ENCODE measurements at regions not wholly inside any gene's neighbourhood (a gene's known extent, or its start where the extent isn't known, plus 50 kb on each side); places are given as distances from the start of the nearest gene placed in this dataset.

DNA sequence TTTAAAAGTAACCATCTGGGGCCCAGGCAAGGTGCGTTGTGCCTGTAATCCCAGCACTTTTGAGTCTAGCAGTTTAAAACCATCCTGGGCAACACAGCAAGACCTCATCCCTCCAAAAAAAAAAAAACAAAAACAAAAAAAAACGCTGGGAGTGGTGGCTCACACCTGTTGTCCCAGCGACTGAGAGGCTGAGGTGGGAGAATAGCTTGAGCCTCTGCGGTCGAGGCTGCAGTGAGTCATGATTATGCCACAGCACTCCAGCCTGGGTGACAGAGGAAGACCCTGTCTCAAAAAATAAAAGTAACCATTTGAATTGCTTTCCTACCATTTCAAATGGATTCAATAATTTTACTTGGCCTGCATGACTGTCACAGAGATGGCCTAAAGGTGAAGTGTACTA, 186.5 kb upstream of the ATP2B1 start:
- FAIRE-seq: no peak
- no peak for DNase-seq (ENCODE audit: low spot score)

DNA sequence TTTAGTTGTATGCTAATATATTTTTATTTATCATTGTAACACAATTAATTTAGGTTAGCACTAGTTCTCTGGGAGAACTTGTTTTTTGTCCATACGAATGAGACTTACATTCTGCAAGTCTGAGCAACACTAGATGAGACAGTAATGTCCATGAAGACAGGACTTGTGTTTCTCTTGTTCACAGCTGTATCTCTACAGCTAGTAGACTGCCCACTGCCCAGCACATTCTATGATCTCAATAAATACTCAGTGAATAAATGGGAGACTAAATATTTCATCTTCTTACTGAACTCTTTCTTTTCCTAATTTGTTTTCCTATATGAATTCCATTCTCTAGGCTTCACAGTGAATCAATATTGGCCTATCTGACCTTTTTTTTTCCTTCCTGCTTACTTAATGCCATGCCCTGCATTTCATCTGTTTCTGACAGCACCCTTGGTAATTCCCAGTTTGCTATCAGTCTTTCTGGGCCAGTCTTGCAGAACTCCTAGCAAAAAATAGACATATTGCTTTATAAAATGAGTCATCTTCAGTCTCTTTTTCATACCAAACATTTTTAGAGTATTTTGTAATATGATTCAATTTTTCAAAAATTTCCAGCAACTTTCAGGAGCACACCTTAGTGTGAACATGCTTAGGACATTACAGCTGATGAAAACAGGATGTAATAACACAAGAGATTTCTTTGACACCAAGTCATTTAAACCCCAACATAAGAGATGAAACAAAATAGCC, 185.5 kb upstream of the ATP2B1 start:
- no peak for FAIRE-seq
- no peak for DNase-seq (ENCODE audit: low spot score)

DNA sequence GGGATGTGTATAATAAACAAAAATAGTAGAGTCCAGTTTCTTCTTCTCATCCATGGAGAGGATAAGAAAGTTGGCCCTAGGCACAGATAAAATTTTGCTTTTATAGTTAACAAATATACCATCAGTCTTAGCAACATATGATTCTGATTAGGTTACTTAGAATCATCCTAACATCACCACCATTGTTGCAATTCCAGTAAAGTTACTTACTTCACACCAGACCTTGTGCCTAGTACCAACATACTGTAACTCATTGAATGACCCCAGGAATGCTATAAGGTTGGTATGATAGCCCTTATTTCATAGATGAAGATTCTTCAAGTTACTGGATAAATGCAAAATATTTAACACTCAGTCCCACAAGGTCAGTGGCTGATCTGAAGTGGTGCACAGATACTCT, 183.8 kb upstream of the ATP2B1 start:
- DNase-seq (ENCODE audit: low spot score): no peak
- no peak for FAIRE-seq

DNA sequence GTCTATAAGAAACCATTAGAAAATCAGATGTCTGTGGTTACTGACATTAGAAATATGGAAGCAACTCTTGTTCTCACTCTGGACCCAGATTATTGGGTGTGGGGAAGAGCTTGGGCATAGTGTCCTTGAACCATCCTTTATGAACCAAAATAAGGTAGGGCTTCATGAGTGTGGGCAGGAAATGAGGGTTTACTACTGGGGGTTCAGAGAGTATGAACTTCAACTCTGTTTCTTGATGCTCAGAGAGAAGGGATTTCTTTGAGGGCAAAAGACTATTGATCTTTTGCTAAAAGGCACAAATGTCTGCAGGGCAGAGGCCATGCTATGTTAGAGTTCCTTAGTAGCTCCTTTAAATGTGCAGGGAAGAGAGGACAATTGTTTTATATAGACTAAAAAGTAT, 183.3 kb upstream of the ATP2B1 start:
- FAIRE-seq (no peak), DNase-seq (ENCODE audit: low spot score) (no peak)

GRCh38 chr12:89890161-89890560, 181.5 kb upstream of the ATP2B1 start:
- no peak for DNase-seq (ENCODE audit: low spot score)

GRCh38 chr12:89889062-89889461, 180.4 kb upstream of the ATP2B1 start:
- DNase-seq (ENCODE audit: low spot score) (no peak), FAIRE-seq (no peak)

More at GRCh38 chr12:89890161-89890560, 181.5 kb upstream of the ATP2B1 start:
- no peak for FAIRE-seq

DNA sequence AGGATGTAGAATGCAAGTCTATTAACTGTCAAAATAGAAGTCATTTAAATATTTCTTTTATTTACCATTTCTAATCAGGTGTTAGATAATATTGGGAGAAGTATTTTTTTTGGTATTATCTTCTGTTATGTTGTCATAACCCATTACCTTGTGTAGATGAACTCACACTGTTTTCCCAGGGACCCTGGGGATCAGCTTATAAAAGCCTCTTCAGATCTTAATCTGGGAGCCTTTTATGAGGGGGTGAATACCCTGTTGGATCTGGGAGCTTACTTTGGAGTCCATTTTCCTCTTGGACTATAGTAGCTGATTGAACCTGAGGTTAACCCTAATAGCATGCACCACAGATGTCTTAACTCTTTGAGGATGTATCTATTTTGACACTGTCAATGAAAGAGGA, 176.3 kb upstream of the ATP2B1 start:
- DNase-seq (ENCODE audit: low spot score) (no peak), FAIRE-seq (no peak)

DNA sequence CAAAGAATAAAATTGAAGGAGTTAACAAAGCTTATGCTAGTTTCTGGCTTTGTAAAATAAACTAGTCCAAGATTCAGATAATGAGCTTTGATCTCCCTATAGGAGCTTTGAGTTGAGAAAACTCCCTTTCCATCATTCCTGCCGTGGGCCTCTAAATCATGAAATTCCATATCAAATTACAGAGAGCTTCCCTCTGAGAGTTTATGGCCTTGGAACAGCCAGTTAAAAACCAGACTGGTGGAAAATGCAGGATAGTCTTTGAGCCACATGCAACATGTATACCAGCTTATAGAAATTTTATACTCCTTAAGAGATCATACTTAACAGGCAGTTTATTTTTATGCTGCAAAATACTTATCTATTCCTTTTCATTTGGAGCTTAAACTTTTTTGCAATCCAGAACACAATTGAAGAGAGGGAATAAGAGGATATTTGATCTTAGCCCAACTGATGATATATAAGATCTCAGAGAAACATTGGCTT, 175.8 kb upstream of the ATP2B1 start:
- DNase-seq (ENCODE audit: low spot score): no peak
- no peak for FAIRE-seq

GRCh38 chr12:89883630-89884389, 175.2 kb upstream of the ATP2B1 start:
- FAIRE-seq (no peak), DNase-seq (ENCODE audit: low spot score) (no peak)

- DNase-seq (ENCODE audit: low spot score): no peak
- no peak for FAIRE-seq
Measured at GRCh38 chr12:89882792-89883191, 174.2 kb upstream of the ATP2B1 start.

DNA sequence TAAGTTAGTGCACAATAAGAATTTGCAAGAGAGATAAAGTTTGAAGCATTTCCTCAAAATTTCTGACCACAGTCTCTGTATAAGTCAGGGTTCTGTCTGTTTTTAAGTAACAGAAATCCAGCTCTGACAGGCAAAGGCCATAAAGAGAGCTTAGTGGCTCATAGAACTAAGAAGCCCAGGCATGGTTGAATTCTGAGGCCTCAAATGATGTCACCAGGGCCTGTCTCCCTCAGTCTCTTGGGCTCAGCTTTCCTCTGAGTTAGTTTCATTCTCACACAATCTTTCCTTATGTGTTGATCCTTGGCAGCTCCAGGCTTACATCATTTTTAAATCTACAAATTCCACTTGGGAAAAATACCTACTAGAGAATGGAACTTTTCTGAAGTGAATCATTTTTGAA, 173.4 kb upstream of the ATP2B1 start:
- DNase-seq (ENCODE audit: low spot score) (no peak), FAIRE-seq (no peak)

GRCh38 chr12:89880690-89881350, 172.2 kb upstream of the ATP2B1 start:
- FAIRE-seq: no peak
- no peak for DNase-seq (ENCODE audit: low spot score)

GRCh38 chr12:89879766-89880165, 171.1 kb upstream of the ATP2B1 start:
- no peak for FAIRE-seq

DNA sequence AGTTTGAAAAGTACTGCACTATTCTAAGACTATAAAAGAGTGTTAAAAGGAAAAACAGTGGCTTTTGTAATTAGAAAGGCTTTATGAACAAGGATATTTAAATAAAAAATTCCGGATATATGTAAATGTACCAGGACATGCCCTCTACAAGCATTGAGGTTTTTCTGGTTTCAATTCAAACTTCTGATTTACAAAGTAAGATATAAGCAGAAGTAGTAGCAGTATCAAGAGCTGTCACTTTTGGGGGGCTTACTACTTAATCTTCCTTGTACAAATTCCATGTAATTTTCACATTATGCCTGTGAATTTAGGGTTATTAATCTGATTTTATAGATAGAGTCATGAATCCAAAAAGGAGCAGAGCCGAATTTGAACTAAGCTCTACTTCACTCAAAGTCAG, 170.3 kb upstream of the ATP2B1 start:
- DNase-seq (ENCODE audit: low spot score) (no peak), FAIRE-seq (no peak)

More at GRCh38 chr12:89879766-89880165, 171.1 kb upstream of the ATP2B1 start:
- DNase-seq (ENCODE audit: low spot score): no peak

DNA sequence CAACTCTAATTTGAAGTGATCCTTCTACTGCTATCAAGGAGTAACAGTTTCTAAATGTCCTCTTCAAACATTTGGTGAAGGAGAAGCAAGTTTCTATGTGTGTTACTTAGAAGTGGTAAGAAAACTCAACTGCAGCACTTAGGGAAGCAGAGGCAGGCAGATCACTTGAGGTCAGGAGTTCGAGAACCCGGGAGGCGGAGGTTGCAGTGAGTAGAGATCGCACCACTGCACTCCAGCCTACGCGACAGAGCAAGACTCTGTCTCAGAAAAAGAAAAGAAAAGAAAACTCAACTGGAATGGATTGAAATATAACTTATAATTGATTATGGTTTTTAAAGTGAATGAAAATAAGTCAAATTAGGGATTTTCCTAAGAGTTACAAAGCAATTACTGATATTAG, 169.7 kb upstream of the ATP2B1 start:
- no peak for DNase-seq (ENCODE audit: low spot score)

GRCh38 chr12:89877671-89878070, 169.0 kb upstream of the ATP2B1 start:
- FAIRE-seq: no peak

More for the DNA sequence above, 169.7 kb upstream of the ATP2B1 start:
- FAIRE-seq: no peak

DNA sequence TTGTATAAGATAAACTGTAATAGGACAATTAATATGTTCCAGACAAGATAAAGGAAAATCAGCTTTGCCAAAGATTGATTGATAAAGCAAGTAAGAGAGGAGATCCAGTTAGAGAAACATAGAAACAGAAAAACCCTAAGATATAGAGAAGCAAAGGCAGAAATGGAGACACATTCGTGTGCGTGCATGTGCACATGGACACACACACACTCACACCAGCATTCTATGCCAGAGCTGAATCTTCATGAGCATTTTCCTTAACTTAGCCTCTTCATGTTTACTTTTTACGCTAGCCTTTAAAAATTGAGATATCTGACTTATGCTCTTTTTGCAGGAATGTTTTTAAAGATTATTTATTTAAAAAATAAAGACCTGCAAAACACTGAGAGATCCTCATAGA, 168.5 kb upstream of the ATP2B1 start:
- no peak for DNase-seq (ENCODE audit: low spot score)
- no peak for FAIRE-seq

More at GRCh38 chr12:89877671-89878070, 169.0 kb upstream of the ATP2B1 start:
- no peak for DNase-seq (ENCODE audit: low spot score)

DNA sequence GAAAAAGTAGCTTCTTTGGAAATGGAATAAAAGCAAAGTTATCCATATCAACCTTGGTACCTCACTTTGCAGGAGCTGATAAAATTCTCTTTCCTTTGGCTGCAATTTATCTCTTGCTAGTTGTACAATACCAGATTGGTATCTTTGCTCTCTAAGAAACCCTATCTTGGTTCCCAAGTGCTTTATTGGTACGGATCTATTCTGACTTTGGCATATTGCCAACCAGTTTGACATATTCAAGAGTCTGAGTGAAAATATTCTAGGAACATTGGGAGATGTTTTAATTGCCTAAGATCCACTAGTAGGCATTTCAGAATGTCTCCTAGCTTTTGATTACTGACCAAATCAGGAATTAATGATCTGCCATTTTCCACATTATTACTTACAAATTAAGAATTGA, 167.2 kb upstream of the ATP2B1 start:
- no peak for DNase-seq (ENCODE audit: low spot score)
- no peak for FAIRE-seq

DNA sequence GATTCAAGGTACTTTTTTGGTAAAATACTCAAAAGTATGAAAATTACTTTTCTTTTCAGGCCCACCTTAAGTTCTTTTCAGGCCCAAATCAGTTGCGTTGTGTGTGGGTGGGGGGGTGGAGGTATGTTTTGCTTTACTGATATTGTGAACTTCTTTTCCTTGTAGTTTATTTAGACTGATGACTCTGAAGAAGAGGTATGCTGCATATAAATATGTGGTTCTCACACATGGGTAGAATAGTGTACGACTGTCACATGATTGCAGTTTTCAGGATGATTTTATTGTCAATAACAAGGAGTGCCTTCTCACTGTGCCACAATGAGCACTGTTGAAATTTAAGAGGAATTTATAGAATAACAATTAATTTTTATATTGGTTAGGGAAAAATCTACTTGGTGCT, 166.6 kb upstream of the ATP2B1 start:
- no peak for FAIRE-seq
- no peak for DNase-seq (ENCODE audit: low spot score)

DNA sequence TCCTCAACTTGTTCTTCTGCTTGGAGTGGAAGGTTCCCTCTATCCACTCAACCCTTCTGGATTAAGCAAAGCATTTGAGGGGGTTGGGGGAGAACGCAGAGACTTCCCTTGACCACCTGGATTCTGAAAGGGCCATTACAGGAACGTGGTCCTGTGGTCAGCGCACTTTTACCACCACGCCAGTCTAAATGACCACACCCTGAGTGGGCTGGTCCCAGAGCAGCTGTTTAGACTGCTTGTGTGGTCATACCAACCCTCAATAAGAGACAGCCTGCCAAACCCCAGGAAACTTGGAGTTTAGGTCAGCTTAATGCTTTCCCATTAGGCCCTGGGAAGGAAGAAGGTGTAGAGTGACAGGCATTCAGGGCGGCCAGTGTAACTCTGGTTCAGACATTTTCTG, 165.5 kb upstream of the ATP2B1 start:
- FAIRE-seq (no peak), DNase-seq (ENCODE audit: low spot score) (no peak)

GRCh38 chr12:89873745-89874144, 165.1 kb upstream of the ATP2B1 start:
- FAIRE-seq (no peak), DNase-seq (ENCODE audit: low spot score) (no peak)

Measured in urothelium cell line (cell line).